ENCODE measurements at regions not wholly inside any gene's neighbourhood (a gene's known extent, or its start where the extent isn't known, plus 50 kb on each side); places are given as distances from the start of the nearest gene placed in this dataset.

- TF ChIP-seq CTCF (conservative IDR thresholded peaks at IDR 0.05; ENCODE audit: low read depth, low read length) (no peak), EZH2 (IDR thresholded peaks at IDR 0.05; ENCODE audit: borderline replicate concordance, low read depth, low read length, poor library complexity, severe bottlenecking) (no peak)
These were observed 260.8 kb downstream of the SNX13 start for GRCh38 chr7:17679458-17679857.
